Stimulated activated CD4-positive, alpha-beta T cell treated with anti-CD3 and anti-CD28 coated beads, Interleukin-2, amount 100 ng/mL, for 4 hours (primary cell): ENCODE measurements at regions not wholly inside any gene's neighbourhood (a gene's known extent, or its start where the extent isn't known, plus 50 kb on each side); places are given as distances from the start of the nearest gene placed in this dataset.
"Not testable (repeated sequence)": the region's sequence is repeated elsewhere in the genome, so short reads cannot be mapped to it uniquely, and the experiment has no call there.

ENCODE experiments used
- DNase-seq: peaks from one replicate; pipeline ENCODE4 v3.0.0-alpha.2; 2020; ENCODE audit warnings: low read depth

DNA sequence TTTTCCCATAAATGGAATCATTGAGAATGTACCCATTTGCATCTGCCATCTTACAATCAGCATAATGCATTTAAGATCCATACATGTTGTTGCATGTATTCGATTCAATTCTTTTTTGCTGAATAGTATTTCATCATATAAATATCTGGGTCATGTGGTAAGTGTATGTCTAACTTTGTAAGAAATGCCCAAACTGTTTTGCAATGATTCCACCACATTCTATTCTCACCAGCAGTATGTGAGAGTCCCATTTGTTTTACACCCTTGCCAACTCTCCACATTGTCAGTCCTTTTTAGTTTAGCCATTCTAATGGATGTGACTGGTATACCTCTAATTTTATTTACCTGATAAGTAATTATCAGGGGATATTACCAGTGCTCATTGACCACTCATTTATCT, 115.8 kb upstream of the PBX1 start:
- no peak for DNase-seq

DNA sequence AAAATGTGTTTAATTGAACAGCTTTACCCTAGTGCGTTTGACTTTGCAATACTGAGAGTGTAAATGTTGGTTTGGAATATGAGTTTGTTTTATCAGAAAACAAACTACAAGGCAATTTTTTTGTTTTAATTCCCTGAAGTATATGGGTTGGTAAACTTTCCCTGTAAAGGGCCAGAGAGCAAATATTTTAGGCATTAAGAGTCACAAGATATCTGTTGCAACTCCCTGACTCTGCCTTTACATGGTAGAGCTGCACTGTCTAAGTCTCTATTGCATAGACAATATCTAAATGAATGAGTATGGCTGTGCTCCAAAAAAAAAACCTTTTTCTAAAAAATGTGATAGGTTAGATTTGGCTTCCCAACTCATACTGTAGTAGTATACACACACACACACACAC, 115.1 kb upstream of the PBX1 start:
- DNase-seq: no peak

DNA sequence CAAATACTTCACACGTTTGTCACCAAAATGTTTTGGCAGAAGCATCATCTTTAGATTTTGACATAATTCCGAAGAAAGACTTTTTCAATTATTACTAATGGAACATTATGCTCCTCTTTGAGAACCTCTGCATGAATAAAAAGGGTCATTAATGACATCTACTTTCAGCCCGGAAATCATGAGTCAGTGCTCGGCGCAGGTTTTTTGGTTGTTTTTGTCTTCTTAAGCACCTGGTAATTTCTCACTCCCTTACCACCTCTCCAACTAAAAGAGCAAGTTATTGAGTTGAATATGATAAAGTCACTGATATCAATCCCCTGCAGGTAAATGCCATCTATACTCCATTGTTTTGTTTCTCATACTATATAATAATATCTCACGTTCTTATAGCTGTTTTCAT, 113.0 kb upstream of the PBX1 start:
- DNase-seq: no peak

DNA sequence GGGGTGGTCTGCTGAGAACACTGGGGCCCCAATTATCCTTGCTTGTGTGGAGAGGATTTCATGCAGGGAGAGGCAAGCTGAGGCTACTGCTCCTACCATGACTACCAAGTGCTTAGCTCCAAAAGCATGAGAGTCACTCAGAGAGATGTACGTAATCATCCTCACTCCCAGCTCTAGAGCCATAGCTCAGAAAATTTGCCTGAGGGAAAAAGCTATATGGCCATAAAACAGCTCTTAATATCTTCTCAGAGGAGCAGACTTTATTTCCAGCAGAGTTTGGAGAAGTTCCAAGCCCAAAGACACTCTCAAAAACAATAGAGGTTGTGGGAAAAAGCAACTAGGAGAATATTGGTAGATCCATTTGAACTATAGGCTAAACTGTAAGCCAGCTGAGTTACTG, 106.4 kb upstream of the PBX1 start:
- no peak for DNase-seq

DNA sequence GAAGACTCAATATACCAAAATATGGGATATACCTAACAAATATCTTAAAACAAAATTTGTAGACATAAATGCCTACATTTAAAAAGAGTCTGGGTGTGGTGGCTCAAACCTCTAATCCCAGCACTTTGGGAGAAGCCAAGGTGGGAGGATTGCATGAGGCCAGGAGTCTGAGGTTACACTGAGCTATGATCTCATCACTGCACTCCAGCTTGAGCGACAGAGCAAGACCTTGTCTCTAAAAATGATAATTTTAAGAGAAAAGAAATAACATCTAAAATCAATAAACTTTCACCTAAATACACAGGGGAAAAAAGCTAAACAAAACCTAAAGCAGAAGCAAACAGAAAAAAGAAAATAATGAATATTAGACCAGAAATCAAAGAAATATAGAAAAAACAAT, 102.7 kb upstream of the PBX1 start:
- no peak for DNase-seq

DNA sequence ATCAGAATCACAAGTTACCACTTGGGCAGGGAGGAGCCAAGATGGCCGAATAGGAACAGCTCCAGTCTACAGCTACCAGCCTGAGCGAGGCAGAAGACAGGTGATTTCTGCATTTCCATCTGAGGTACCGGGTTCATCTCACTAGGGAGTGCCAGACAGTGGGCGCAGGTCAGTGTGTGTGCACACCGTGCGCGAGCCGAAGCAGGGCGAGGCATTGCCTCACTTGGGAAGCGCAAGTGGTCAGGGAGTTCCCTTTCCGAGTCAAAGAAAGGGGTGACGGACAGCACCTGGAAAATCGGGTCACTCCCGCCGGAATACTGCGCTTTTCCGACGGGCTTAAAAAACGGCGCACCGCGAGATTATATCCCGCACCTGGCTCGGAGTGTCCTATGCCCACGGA, 99.8 kb upstream of the PBX1 start:
- not testable (repeated sequence) for DNase-seq

DNA sequence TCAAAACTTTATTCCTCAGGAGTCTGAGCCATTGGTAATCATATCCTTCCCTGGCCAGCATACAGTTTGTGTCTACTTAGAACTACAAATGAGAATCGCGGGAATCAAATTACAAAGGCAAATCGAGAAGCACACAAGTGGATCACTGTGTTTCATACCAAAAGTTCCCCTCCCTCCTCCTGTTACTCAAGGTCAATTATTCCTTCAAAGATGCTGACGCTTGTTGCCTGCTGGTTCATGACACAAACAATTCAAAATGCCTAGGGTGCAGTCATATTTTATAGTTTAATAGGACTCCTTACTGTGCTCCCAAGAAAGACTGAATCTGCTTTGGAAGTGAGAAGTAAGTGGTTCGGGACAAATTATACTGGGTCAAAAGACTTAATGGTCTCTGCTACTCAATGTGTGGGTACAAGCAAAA, 93.0 kb upstream of the PBX1 start:
- no peak for DNase-seq

DNA sequence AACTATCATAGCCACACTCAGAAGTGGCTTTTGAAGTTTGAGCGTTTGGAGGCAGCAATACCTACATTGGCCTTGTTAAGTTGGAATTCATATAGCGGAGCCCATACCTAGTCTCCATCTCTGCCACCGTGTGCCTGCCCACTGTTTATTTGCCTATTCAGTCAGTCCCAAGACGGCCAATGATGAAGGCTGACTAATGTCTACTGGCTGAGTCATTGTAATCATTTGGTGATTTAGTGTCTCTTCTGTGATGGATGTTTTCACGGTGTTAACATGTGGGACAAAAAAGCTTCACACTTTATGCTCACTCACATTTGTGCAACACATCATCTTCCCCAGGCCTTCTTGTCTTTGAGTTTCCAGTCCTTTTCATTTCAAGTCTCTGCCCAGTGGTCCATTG, 92.6 kb upstream of the PBX1 start:
- DNase-seq: no peak

DNA sequence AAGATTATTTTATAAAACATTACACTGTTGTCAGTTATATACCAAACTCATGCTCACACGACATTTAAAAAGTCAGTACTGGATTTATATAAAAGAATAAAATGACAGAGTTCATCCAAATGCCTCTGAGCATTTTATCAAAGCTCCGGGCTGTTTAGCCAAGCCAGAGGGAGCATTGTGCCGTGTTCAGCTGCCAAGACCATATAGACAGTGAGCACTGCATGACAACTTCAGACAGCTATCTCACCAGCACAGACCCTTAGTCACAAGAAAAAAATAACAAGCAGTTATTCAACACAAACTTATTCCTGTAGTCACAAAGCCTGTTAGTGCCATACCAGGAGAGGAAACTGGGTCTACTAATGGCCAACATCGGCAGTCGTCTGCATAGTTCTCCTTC, 88.0 kb upstream of the PBX1 start:
- no peak for DNase-seq

DNA sequence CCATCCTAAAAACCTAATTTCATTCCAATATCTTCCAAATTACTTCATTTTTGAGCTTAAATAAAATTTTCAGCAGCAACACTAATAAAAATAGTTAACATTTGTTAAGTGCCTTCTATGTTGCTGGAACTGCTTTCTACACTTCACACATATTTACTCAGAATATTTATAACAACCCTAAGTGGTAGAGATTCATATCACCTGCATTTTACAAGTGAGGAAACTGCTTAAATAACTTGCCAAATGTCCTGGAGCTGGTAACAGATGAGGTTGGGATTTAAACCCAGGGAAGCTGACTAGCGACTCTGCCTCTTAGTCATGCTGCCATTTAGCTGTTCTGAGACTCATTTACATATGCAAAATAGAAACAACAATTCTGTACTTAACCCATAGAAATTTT, 86.1 kb upstream of the PBX1 start:
- DNase-seq: no peak

DNA sequence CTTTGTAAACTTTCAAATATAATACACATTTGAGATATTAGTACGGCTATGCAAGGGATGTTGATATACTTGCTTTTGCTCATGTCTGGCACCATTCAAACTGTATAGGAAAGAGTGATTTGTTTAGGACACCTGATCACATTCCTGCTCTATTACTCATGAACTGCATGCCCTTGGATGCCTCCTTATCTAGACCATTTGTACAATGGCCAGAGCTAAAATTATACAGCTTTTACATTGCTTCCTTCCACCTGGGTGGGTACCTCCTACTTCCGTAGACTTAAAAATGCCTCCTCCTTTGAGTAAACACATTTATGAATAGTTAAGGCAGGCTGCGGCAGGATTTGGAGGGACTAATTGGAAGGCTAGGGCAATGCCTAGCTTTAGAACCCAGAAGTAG, 85.4 kb upstream of the PBX1 start:
- no peak for DNase-seq

DNA sequence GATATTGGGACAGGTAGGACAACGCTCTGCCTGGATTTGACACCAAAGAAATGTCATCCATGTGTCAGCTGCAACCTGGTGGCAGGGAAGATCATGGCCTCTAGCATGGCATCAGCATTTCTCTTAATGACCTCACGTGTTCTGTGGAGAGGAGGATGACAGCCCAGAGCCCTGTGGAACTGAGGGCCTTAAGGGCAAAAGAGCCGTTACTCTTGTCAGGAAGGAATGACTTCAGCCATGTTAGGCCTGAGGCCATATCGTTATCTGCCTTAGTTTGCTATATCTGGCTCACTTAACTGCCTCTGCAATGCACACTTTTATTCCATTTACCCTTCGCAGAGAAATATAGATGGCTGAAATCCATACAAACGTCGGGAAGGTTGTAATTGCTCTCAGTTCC, 83.2 kb upstream of the PBX1 start:
- no peak for DNase-seq

DNA sequence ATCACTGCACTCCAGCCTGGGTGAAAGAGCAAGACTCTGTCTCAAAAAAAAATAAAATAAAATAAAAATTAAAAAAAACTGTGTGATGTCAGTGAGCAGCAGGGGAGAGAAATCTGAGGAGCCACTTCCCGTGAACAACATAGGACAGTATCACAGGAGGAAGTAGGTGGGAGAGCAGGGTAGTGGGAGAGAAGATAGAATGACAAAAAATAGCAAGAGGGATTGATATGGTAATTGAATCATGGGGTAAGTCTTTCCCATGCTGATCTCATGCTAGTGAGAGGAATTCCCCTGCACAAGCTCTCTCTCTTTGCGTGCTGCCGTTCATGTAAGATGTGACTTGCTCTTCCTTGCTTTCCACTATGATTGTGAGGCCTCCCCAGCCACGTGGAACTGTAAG, 81.6 kb upstream of the PBX1 start:
- DNase-seq: no peak

DNA sequence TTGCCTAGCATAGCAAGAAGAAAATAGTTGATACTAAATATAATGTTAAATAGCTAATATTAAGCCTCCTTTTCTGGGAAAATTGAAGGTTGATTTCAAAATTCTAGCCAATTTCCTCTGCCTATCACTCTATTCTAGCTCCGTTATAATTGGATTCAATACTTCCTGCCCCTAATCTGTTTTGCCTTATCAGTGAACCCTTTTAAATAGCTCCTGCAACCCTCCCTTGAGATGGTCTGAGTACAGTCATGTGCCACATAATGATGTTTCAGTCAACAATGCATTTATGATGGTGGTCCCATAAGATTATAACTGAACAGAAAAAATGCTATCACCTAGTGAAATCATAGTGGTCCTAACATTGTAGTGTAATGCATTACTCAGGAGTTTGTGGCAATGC, 79.7 kb upstream of the PBX1 start:
- DNase-seq: no peak

DNA sequence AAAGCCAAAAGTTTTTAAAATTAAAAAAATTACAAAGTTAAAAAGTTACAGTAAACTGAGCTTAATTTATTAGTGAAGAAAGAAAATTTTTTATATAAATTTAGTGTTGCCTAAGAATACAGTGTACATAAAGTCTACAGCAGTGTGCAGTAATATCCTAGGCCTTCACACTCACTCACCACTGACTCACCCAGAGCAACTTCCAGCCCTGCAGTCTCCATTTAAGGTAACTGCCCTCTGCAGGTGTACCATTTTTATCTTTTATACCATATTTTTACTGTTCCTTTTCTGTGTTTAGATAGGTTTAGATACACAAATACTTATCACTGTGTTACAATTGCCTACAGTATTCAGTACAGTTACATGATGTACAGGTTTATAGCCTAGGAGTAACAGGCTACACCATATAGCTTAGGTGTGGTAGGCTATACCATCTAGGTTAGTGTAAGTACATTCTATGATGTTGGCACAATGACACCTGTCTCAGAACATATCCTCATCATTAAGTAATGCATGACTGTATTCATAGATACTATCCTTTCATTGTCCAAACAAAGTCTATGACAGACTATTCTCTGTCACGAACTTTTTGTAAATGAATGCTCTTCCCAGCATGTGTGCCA, 78.6 kb upstream of the PBX1 start:
- DNase-seq: no peak

DNA sequence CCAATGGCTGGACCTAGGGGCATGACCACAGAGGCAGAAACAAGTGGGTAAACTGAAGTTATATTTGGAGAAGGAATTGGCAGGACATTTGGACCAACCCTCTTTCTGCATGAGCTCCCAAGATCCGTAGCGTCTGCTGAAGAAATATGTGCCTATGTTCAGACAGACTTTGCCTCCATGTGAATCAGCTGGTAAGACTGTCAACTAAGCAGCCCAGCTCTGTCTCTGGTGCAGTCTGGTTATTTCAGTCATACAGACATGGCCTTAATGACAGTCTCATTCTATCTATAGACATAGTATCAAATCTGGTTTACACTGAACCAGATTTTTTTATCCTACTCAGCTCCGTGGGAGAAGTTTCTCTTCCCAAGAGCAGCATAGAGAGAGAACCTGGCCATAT, 63.1 kb upstream of the PBX1 start:
- DNase-seq: no peak

DNA sequence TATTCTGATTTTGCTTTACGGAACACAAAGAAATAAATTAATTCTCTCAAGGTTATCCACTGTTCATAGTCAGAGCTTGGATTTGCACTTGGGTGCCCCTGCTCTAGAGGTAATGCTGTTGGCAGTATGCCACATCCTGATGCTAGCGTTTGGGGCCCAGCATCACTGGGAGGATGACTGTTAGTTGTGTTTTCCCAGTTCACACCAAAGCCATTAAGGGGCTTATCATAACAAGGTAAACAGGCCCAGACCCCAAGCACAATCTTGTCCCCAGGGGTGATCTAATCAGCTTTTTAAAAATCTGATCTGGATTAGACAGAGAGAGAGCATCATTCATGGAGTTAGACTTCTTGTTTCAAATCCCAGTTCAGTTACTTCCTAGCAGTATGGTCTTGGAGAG, 60.2 kb upstream of the PBX1 start:
- DNase-seq: no peak

DNA sequence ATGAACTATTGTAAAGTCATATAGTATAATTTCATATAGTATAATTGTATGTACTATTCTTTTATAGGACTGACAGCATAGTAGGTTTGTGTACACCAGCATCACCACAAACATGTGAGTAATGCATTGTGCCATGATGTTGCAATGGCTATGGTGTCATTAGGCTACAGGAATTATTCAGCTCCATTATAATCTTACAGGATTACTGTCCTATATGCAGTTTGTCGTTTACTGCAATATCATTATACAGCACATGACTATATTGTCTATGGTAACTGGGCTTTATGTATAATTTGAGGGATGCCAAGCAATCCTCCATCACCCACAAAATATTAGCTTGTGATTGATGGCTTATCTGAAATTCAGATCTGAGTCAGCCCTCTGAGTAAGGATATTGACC, 54.2 kb upstream of the PBX1 start:
- DNase-seq: no peak
